ENCODE measurements at regions not wholly inside any gene's neighbourhood (a gene's known extent, or its start where the extent isn't known, plus 50 kb on each side); places are given as distances from the start of the nearest gene placed in this dataset.

GRCh38 chr1:244349581-244350001, 102.1 kb downstream of the ADSS2 start:
- TF ChIP-seq CTCF (IDR thresholded peaks at IDR 0.05), result no peak
- no peak for TF ChIP-seq POLR2A (IDR thresholded peaks at IDR 0.05)
- no peak for TF ChIP-seq EP300 (IDR thresholded peaks at IDR 0.05)

All from ovary (tissue), 3 donors.